Choroid plexus epithelial cell (primary cell): ENCODE measurements at regions not wholly inside any gene's neighbourhood (a gene's known extent, or its start where the extent isn't known, plus 50 kb on each side); places are given as distances from the start of the nearest gene placed in this dataset.

Experiments used
- DNase-seq: peaks from one replicate; pipeline ENCODE4 v3.0.0-alpha.2; 2010; ENCODE audit warnings: low read depth
- H3K4me3 ChIP-seq: 2 replicates; pipeline ENCODE4 v1.5.1; 2011; ENCODE audit warnings: low read depth, mild to moderate bottlenecking, control low read depth, low read length, moderate library complexity
- TF ChIP-seq, protein P1 (sequence below): conservative IDR thresholded peaks from 2 replicates; pipeline ENCODE4 v1.5.1; 2011; ENCODE audit warnings: low read depth, mild to moderate bottlenecking, control low read depth, inconsistent platforms, low read length, moderate library complexity

DNA sequence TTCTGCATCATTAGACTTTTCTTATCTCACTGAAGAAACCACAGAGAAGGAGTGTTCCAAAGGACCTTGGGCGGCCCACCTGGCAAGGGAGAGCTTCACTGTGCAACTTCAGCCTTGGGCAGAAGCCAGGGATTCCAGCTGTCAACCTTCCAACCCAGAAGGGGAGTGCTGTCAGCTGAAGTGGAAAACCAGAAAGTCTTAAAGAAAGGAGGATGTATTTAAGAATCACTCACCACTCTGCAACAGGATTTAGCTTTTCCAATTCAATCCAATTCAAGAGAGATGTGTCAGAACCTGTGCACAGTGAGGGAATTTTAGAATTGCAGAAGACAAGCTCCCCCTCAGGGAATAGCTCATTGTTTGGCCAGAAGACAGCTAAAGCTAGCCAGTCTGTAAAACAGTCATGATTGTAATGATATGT lies 553.7 kb downstream of the CD83 start:
- no peak overlapping the region for H3K4me3 ChIP-seq
- TF ChIP-seq, protein P1, sequence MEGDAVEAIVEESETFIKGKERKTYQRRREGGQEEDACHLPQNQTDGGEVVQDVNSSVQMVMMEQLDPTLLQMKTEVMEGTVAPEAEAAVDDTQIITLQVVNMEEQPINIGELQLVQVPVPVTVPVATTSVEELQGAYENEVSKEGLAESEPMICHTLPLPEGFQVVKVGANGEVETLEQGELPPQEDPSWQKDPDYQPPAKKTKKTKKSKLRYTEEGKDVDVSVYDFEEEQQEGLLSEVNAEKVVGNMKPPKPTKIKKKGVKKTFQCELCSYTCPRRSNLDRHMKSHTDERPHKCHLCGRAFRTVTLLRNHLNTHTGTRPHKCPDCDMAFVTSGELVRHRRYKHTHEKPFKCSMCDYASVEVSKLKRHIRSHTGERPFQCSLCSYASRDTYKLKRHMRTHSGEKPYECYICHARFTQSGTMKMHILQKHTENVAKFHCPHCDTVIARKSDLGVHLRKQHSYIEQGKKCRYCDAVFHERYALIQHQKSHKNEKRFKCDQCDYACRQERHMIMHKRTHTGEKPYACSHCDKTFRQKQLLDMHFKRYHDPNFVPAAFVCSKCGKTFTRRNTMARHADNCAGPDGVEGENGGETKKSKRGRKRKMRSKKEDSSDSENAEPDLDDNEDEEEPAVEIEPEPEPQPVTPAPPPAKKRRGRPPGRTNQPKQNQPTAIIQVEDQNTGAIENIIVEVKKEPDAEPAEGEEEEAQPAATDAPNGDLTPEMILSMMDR: no peak
- DNase-seq: peak; percentile 84

DNA sequence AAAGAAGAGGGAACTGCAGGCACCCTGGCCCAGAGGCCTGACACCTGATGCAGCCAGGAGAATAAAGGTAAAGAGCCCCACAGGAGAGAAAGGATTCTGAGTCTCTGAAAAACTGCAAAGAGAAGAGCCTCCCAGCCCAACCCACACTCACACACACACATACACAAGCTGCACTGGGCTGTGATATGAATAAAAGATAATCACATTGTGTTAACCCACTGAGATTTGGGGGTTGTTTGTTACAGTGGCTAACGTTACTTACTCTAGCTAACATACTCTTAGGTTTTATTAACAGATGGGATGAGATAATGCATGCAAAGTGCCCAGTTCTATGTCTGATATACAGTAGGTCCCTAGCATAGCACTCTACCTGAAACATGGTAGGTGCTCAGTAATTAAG lies 554.4 kb downstream of the CD83 start:
- DNase-seq: no peak
- H3K4me3 ChIP-seq: no peak overlapping the region
- TF ChIP-seq, protein P1: no peak

DNA sequence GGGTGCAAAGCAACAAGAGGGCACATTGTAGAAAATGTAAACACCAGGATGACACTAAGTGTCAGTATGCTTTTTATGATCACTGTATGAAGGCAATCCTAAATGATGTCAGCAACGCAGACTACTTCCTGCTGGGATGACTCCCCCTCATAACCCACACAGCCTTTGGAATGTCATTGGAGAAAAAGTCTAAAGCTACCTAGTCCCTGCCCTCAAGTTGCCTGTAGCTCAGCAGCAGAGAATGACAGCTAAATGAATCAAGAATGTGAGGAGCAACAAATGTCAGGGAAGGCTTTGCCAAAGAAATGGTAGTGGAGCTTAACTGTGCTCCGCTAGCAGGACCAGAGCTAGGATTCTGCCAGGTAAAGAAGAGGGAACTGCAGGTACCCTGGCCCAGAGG lies 555.6 kb downstream of the CD83 start:
- TF ChIP-seq, protein P1: no peak
- peak; percentile 16 for DNase-seq
- no peak overlapping the region for H3K4me3 ChIP-seq

GRCh38 chr6:14674458-14674857 lies 556.9 kb downstream of the CD83 start:
- TF ChIP-seq, protein P1: no peak
- H3K4me3 ChIP-seq: no peak overlapping the region
- no peak for DNase-seq

- DNase-seq: no peak
- TF ChIP-seq, protein P1: no peak
- H3K4me3 ChIP-seq: no peak overlapping the region
Observed at GRCh38 chr6:14674867-14675648, 557.5 kb downstream of the CD83 start.

DNA sequence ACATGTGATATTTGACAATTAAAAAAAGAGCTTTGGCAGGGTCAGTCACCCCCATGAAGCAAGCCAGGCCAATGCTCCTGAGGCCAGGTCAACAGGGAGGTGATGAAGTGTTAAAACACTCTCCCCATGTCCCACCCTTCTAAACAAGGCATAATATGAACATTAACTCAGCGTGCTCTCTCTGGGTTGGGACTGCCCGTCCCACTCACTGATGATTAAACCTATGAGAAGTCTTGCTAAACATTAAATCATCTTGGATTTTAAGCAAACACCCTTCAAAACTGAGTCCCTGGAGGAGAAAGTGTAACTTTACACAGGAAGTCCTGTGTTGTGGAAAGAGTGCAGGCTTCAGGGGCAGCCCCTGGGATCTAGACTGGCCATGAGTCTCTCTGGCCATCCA lies 558.5 kb downstream of the CD83 start:
- no peak overlapping the region for H3K4me3 ChIP-seq
- TF ChIP-seq, protein P1: no peak
- peak; percentile 29 for DNase-seq
